Tibial nerve (tissue), 4 donors: ENCODE measurements at regions not wholly inside any gene's neighbourhood (a gene's known extent, or its start where the extent isn't known, plus 50 kb on each side); places are given as distances from the start of the nearest gene placed in this dataset.

ENCODE experiments used
- DNase-seq, 2 donors: peaks; one replicate each; pipeline ENCODE4 v3.0.0-alpha.2; 2019; ENCODE audit warnings: low spot score in 2 of 2
- H3K27ac ChIP-seq, 4 donors: fragments of 200-600 bp; sonication (generic) in 3 of 4; one replicate each; pipeline ENCODE4 v1.5.1; 2017 to 2019; ENCODE audit warnings: mild to moderate bottlenecking in 1 of 4
- H3K27me3 ChIP-seq, 2 donors: fragments of 200-600 bp; sonication (generic) in 1 of 2; one replicate each; pipeline versions ENCODE4 v1.5.1 to v1.6.0; 2017 to 2019
- H3K36me3 ChIP-seq, 3 donors: fragments of 200-600 bp; sonication (generic); one replicate each; pipeline ENCODE4 v1.5.1; 2018 to 2019
- H3K4me1 ChIP-seq, 4 donors: fragments of 200-600 bp; sonication (generic) in 3 of 4; one replicate each; pipeline ENCODE4 v1.5.1; 2017 to 2019
- H3K4me3 ChIP-seq, 4 donors: fragments of 200-600 bp; sonication (generic) in 3 of 4; one replicate each; pipeline ENCODE4 v1.5.1; 2017 to 2019; ENCODE audit warnings: mild to moderate bottlenecking in 1 of 4, moderate library complexity in 1 of 4
- H3K9me3 ChIP-seq, 4 donors: fragments of 200-600 bp; sonication (generic) in 3 of 4; one replicate each; pipeline ENCODE4 v1.5.1; 2017 to 2019
- EP300 ChIP-seq, 2 donors: sonication (generic); formaldehyde crosslinking; IDR thresholded peaks; one replicate each; pipeline ENCODE4 v1.6.1; 2017; ENCODE audit warnings: antibody characterized with exemption in 2 of 2, mild to moderate bottlenecking in 1 of 2
- POLR2A ChIP-seq, 2 donors: fragments of 450-650 bp; IDR thresholded peaks; one replicate each; pipeline ENCODE4 v1.6.1; 2017; ENCODE audit warnings: antibody characterized with exemption in 2 of 2, mild to moderate bottlenecking in 2 of 2, moderate library complexity in 2 of 2
- WGBS, 2 donors: methylation state at CpG; one replicate each; pipeline ENCODE4 v1.1.5; 2018; 5-methylcytosine and 5-hydroxymethylcytosine counted together
- TF ChIP-seq, protein P1 (sequence below), 5 experiments: fragments of 200-600 bp in 3 of 5; fragments of 450-650 bp in 2 of 5; sonication (generic) in 3 of 5; IDR thresholded peaks; one replicate each; pipeline ENCODE4 v1.5.1; 2016 to 2019; ENCODE audit warnings: antibody characterized with exemption in 5 of 5, mild to moderate bottlenecking in 3 of 5, moderate library complexity in 2 of 5

DNA sequence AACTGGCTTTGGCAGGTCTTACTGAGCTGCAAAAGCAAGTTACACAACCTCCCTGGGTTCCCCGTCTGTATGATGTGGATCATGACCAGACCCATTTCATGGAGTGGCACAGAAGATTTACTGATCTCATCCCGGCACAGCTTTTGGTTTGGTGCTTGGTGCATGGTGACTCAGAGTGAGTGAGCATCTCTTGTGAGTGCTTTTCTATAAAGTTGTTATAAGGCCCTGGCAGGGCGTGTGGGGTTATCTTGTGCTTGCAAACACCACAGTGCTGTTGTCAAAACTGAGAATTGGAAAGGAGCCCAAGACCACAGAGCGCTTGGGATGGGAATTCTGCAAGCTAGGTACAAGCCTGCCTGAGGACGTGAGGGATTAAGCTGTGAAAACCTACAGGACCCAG lies 425.2 kb downstream of the GADD45G start:
- Histone ChIP-seq H3K27me3 (no peaks in the 10 kb centered on the region), H3K4me3 (no peak overlapping the region), H3K36me3 (no peaks in the 10 kb centered on the region), H3K27ac (no peak overlapping the region), H3K9me3 (no peaks in the 10 kb centered on the region), H3K4me1 (peaks cover 0 to 4% (median 0%) of the 10 kb centered on the region in 4 donors)
- WGBS, 2 donors, result 81 to 91% methylated on average over 5 of the region's 5 CpGs
- TF ChIP-seq, protein P1, sequence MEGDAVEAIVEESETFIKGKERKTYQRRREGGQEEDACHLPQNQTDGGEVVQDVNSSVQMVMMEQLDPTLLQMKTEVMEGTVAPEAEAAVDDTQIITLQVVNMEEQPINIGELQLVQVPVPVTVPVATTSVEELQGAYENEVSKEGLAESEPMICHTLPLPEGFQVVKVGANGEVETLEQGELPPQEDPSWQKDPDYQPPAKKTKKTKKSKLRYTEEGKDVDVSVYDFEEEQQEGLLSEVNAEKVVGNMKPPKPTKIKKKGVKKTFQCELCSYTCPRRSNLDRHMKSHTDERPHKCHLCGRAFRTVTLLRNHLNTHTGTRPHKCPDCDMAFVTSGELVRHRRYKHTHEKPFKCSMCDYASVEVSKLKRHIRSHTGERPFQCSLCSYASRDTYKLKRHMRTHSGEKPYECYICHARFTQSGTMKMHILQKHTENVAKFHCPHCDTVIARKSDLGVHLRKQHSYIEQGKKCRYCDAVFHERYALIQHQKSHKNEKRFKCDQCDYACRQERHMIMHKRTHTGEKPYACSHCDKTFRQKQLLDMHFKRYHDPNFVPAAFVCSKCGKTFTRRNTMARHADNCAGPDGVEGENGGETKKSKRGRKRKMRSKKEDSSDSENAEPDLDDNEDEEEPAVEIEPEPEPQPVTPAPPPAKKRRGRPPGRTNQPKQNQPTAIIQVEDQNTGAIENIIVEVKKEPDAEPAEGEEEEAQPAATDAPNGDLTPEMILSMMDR (IDR thresholded peaks at IDR 0.05), result no peak
- TF ChIP-seq EP300 (IDR thresholded peaks at IDR 0.05) (no peak), POLR2A (IDR thresholded peaks at IDR 0.05) (no peak)
- no peak for DNase-seq

DNA sequence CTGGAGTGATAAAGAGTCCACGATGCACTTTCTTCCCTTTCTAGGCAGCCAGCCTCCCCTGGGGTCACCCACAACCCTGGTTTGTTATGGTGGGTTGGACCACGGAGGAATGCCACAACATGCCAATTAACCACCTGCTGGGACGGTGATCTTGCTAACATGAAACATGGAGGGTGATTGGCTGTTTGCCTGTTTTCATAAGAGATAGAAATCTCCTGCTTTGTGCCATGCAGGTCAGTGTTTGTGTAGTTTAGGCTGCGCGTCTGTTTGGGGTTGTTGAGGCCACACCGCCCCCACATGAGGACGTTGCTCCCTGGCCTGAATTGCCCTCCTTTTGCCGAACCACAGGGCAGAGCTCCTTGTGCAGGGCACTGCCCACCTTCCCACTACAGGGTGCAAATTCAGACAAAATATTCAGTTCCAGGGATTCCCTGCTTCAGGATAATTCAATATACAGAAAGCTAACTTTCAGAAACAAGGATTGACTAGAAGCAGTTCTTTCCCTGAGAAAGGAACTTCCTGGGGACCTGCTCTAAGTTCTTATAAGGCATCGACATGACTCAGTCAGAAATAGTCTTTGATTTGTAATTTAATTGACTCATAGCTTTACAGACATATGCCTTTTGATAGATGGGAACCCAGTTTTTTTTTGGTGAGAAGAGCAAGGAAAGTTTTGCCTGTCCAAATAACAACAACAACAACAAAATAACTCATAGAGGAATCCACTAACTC lies 427.6 kb downstream of the GADD45G start:
- H3K4me1 ChIP-seq, result no peaks in the 10 kb centered on the region
- H3K9me3 ChIP-seq, result no peaks in the 10 kb centered on the region
- 47 to 59% methylated on average over 9 of the region's 9 CpGs for WGBS, 2 donors
- H3K36me3 ChIP-seq, result no peaks in the 10 kb centered on the region
- no peak for TF ChIP-seq POLR2A (IDR thresholded peaks at IDR 0.05)
- no peak for TF ChIP-seq EP300 (IDR thresholded peaks at IDR 0.05)
- TF ChIP-seq, protein P1 (IDR thresholded peaks at IDR 0.05), result no peak
- no peak overlapping the region for H3K4me3 ChIP-seq
- H3K27me3 ChIP-seq, result no peaks in the 10 kb centered on the region
- no peak overlapping the region for H3K27ac ChIP-seq
- DNase-seq, result no peak

DNA sequence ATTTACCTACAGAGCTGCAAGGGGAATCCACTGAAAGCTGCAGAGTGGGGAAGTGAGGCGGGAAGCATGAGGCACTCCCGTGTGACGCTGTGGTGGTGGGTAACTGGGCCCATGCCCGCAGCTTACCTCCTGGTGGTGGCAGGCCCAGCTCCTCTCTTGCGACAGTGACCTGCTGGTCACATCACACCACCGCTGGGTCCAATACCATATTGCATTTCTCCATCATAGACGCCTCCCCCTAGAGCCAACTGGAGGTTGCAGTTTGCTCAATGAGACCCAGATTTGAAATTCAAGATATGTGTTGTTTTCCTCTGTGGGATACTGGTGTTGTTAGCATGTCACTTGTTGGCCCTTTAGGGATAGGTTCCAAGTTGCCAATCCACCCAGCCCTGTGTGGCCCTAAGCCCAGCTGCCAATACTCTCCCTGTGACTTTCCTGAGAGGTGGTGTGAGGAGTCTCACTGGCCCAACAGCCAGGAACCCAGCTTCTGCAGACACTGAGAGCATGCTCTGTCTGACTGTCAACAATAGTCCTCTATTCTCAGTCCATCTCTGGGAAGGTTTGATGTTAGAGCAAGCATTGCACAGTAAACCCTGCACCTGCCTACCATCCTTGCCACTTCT lies 428.3 kb downstream of the GADD45G start:
- Histone ChIP-seq H3K27me3 (no peaks in the 10 kb centered on the region), H3K9me3 (no peaks in the 10 kb centered on the region), H3K4me1 (no peaks in the 10 kb centered on the region), H3K36me3 (no peaks in the 10 kb centered on the region), H3K27ac (no peak overlapping the region), H3K4me3 (no peak overlapping the region)
- TF ChIP-seq, protein P1 (IDR thresholded peaks at IDR 0.05), result no peak
- TF ChIP-seq EP300 (IDR thresholded peaks at IDR 0.05) (no peak), POLR2A (IDR thresholded peaks at IDR 0.05) (no peak)
- no peak for DNase-seq
- WGBS, 2 donors, result 91 to 92% methylated on average over 7 of the region's 7 CpGs

DNA sequence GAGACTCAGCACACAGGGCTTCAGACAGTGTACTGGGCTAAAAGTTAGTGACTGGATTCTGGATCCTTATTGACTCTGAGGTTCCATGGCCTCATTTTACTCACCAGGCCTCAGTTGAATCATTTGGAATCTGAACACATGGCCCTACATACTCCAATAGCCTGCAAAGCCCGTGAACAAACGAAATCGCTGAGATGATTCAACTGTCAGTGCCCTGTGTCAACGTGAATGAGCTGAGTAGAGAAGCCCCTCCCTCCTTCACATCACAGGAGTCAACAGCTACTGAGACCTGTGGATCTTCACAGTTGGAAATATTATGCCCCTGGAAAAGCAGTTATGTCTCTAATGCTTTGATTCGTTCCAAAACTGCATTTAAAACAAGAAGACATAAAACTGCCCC lies 429.3 kb downstream of the GADD45G start:
- no peak for DNase-seq
- Histone ChIP-seq H3K27ac (no peak overlapping the region), H3K36me3 (no peaks in the 10 kb centered on the region), H3K4me1 (no peaks in the 10 kb centered on the region), H3K9me3 (no peaks in the 10 kb centered on the region), H3K27me3 (no peaks in the 10 kb centered on the region), H3K4me3 (no peak overlapping the region)
- TF ChIP-seq, protein P1 (IDR thresholded peaks at IDR 0.05), result no peak
- no peak for TF ChIP-seq EP300 (IDR thresholded peaks at IDR 0.05)
- no peak for TF ChIP-seq POLR2A (IDR thresholded peaks at IDR 0.05)
- 79 to 81% methylated on average over 5 of the region's 5 CpGs for WGBS, 2 donors

GRCh38 chr9:90035471-90035870 lies 430.7 kb downstream of the GADD45G start:
- no peaks in the 10 kb centered on the region for H3K36me3 ChIP-seq
- TF ChIP-seq, protein P1 (IDR thresholded peaks at IDR 0.05), result no peak
- TF ChIP-seq EP300 (IDR thresholded peaks at IDR 0.05) (no peak), POLR2A (IDR thresholded peaks at IDR 0.05) (no peak)
- H3K4me3 ChIP-seq, result no peak overlapping the region
- H3K27ac ChIP-seq, result no peak overlapping the region
- 93 to 94% methylated on average over 2 of the region's 2 CpGs for WGBS, 2 donors
- no peaks in the 10 kb centered on the region for H3K9me3 ChIP-seq
- no peaks in the 10 kb centered on the region for H3K4me1 ChIP-seq
- no peaks in the 10 kb centered on the region for H3K27me3 ChIP-seq
- no peak for DNase-seq
